SK-N-SH treated with all-trans-retinoic acid at 6 μM for 48 hours (cell line): ENCODE measurements at regions not wholly inside any gene's neighbourhood (a gene's known extent, or its start where the extent isn't known, plus 50 kb on each side); places are given as distances from the start of the nearest gene placed in this dataset.

Experiments used
- ATAC-seq: fragments of 200-7000 bp; cut with Tn5 transposase; 3 replicates; pipeline ENCODE4 v1.9.1; 2020; ENCODE audit warnings: mild to moderate bottlenecking, moderate library complexity
- ARNTL ChIP-seq: fragments of 450-650 bp; formaldehyde crosslinking; IDR thresholded peaks from 2 replicates; pipeline ENCODE4 v1.5.0; 2020; ENCODE audit warnings: low read depth, mild to moderate bottlenecking, moderate library complexity, borderline replicate concordance
- BACH2 ChIP-seq: fragments of 250-450 bp; sonication (Bioruptor Pico); IDR thresholded peaks from 2 replicates; pipeline ENCODE4 v1.9.0; 2021; ENCODE audit warnings: mild to moderate bottlenecking, borderline replicate concordance
- CREB5 ChIP-seq: fragments of 250-450 bp; sonication (Bioruptor Pico); IDR thresholded peaks from 2 replicates; pipeline ENCODE4 v1.5.1; 2020; ENCODE audit warnings: low read depth, mild to moderate bottlenecking, moderate library complexity
- CSDC2 ChIP-seq: fragments of 250-450 bp; sonication (Bioruptor Pico); IDR thresholded peaks from 2 replicates; pipeline ENCODE4 v1.5.0; 2020; ENCODE audit warnings: mild to moderate bottlenecking, moderate library complexity
- CSRNP3 ChIP-seq: fragments of 250-450 bp; sonication (Bioruptor Pico); IDR thresholded peaks from 2 replicates; pipeline ENCODE4 v1.5.1; 2021; ENCODE audit warnings: mild to moderate bottlenecking, moderate library complexity
- ESRRG ChIP-seq: fragments of 250-450 bp; sonication (Bioruptor Pico); IDR thresholded peaks from 2 replicates; pipeline ENCODE4 v1.6.1; 2021; ENCODE audit warnings: mild to moderate bottlenecking
- GLIS3 ChIP-seq: fragments of 250-450 bp; sonication (Bioruptor Pico); IDR thresholded peaks from 2 replicates; pipeline ENCODE4 v1.5.0; 2020; ENCODE audit warnings: mild to moderate bottlenecking, moderate library complexity
- ISL1 ChIP-seq: fragments of 250-450 bp; sonication (Bioruptor Pico); IDR thresholded peaks from 2 replicates; pipeline ENCODE4 v2.1.2; 2022; ENCODE audit warnings: mild to moderate bottlenecking, moderate library complexity
- OSR1 ChIP-seq: fragments of 250-450 bp; sonication (Bioruptor Pico); IDR thresholded peaks from 2 replicates; pipeline ENCODE4 v1.8.0; 2022; ENCODE audit warnings: moderate library complexity, mild to moderate bottlenecking, inconsistent platforms
- PATZ1 ChIP-seq: fragments of 250-450 bp; sonication (Bioruptor Pico); IDR thresholded peaks from 2 replicates; pipeline ENCODE4 v1.8.0; 2020; ENCODE audit warnings: mild to moderate bottlenecking, moderate library complexity, borderline replicate concordance
- POU6F1 ChIP-seq: fragments of 250-450 bp; sonication (Bioruptor Pico); IDR thresholded peaks from 2 replicates; pipeline ENCODE4 v1.8.0; 2021; ENCODE audit warnings: low read depth, mild to moderate bottlenecking, moderate library complexity, borderline replicate concordance
- PPARA ChIP-seq: fragments of 250-450 bp; sonication (Bioruptor Pico); IDR thresholded peaks from 2 replicates; pipeline ENCODE4 v1.5.0; 2020; ENCODE audit warnings: mild to moderate bottlenecking, borderline replicate concordance
- RARB ChIP-seq: fragments of 250-450 bp; sonication (Bioruptor Pico); IDR thresholded peaks from 2 replicates; pipeline ENCODE4 v1.8.0; 2021; ENCODE audit warnings: mild to moderate bottlenecking, moderate library complexity
- SNAI2 ChIP-seq: fragments of 250-450 bp; sonication (Bioruptor Pico); IDR thresholded peaks from 2 replicates; pipeline ENCODE4 v1.5.0; 2020; ENCODE audit warnings: mild to moderate bottlenecking, moderate library complexity
- TCF4 ChIP-seq: fragments of 250-450 bp; sonication (Bioruptor Pico); IDR thresholded peaks from 2 replicates; pipeline ENCODE4 v1.8.0; 2021; ENCODE audit warnings: mild to moderate bottlenecking, moderate library complexity, borderline replicate concordance
- TOX ChIP-seq: fragments of 250-450 bp; sonication (Bioruptor Pico); IDR thresholded peaks from 2 replicates; pipeline ENCODE4 v1.8.0; 2021; ENCODE audit warnings: mild to moderate bottlenecking, moderate library complexity, borderline replicate concordance
- ZC3H10 ChIP-seq: fragments of 250-450 bp; sonication (Bioruptor Pico); IDR thresholded peaks from 2 replicates; pipeline ENCODE4 v1.5.1; 2021; ENCODE audit warnings: mild to moderate bottlenecking, moderate library complexity
- ZFP3 ChIP-seq: fragments of 250-450 bp; sonication (Bioruptor Pico); IDR thresholded peaks from 2 replicates; pipeline ENCODE4 v1.5.0; 2020; ENCODE audit warnings: mild to moderate bottlenecking, moderate library complexity
- ZFP30 ChIP-seq: fragments of 450-650 bp; formaldehyde crosslinking; IDR thresholded peaks from 2 replicates; pipeline ENCODE4 v1.5.0; 2022; ENCODE audit warnings: mild to moderate bottlenecking, moderate library complexity
- ZNF565 ChIP-seq: fragments of 450-650 bp; formaldehyde crosslinking; conservative IDR thresholded peaks from 2 replicates; pipeline ENCODE4 v1.5.0; 2020; ENCODE audit warnings: low read depth, mild to moderate bottlenecking, moderate library complexity
- ZNF70 ChIP-seq: fragments of 450-650 bp; formaldehyde crosslinking; IDR thresholded peaks from 2 replicates; pipeline ENCODE4 v1.5.0; 2020; ENCODE audit warnings: mild to moderate bottlenecking, moderate library complexity
- ZNF8 ChIP-seq: fragments of 450-650 bp; formaldehyde crosslinking; IDR thresholded peaks from 2 replicates; pipeline ENCODE4 v1.5.0; 2020; ENCODE audit warnings: mild to moderate bottlenecking, moderate library complexity

- no peak for ATAC-seq
- no peak for TF ChIP-seq SNAI2 (CRISPR knock-in tag)
- TF ChIP-seq, all 23 proteins: peak for 0
Observed at GRCh38 chr21:27397578-27397977, 430.7 kb upstream of the ADAMTS5 start.

- TF ChIP-seq ZFP3 (CRISPR knock-in tag) = no peak
- TF ChIP-seq ZNF70 (CRISPR knock-in tag) = no peak
- no peak for TF ChIP-seq ESRRG (CRISPR knock-in tag)
- TF ChIP-seq CREB5 (CRISPR knock-in tag) = no peak
- no peak for TF ChIP-seq ZNF8 (CRISPR knock-in tag)
- TF ChIP-seq ARNTL (CRISPR knock-in tag) = no peak
- TF ChIP-seq PPARA (CRISPR knock-in tag) = no peak
- TF ChIP-seq POU6F1 = no peak
- no peak for TF ChIP-seq ZNF565
- no peak for TF ChIP-seq TOX
- no peak for TF ChIP-seq BACH2 (CRISPR knock-in tag)
- TF ChIP-seq GLIS3 = no peak
- TF ChIP-seq RARB (CRISPR knock-in tag) = no peak
- TF ChIP-seq PATZ1 = no peak
- TF ChIP-seq ZC3H10 (CRISPR knock-in tag) = no peak
- no peak for ATAC-seq
Observed at GRCh38 chr21:27393726-27394125, 426.8 kb upstream of the ADAMTS5 start.

DNA sequence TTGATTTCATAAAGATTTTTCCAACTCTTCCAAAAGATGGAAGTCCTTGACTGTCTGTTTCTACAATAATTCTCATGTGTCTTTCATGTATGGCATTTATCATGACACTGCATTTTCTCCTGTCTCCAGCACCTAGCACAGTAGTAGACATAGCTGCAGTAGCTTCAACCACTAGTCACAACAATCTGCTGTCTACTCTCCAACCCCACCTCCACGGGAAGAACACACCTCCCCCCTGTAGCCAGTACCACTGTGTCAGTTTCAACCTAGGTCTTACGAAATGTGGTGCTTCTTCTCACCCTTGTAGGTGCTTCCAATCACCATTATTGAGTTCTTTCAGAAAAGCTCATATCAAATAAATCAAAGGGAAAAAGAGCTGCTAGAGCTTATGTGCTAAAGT is 425.1 kb upstream of the ADAMTS5 start:
- no peak for ATAC-seq
- TF ChIP-seq SNAI2 (CRISPR knock-in tag) (no peak), TOX (no peak), ZC3H10 (CRISPR knock-in tag) (no peak), ARNTL (CRISPR knock-in tag) (no peak), RARB (CRISPR knock-in tag) (no peak), ESRRG (CRISPR knock-in tag) (no peak)

DNA sequence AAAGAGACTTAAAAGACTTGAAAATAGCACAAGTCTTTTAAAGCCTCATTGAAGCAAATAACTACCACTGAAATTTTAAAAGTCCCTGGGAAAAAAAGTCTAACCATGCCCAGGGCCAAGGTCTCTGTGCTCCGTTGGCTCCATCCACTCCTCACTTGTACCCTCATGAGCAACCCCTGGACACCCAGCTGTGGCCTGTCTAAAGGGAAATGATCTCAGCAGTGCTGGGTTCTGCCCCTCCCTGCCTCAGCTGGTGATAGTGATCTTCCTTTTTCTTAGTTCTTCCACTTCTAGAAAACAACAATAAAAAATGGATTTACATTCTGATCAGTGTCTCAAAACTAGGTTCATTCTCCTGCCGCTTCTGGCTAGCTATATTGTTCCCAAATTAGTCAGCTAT is 423.5 kb upstream of the ADAMTS5 start:
- no peak for TF ChIP-seq ZC3H10 (CRISPR knock-in tag)
- no peak for TF ChIP-seq OSR1 (CRISPR knock-in tag)
- TF ChIP-seq PATZ1 = no peak
- TF ChIP-seq ZFP3 (CRISPR knock-in tag) = no peak
- no peak for TF ChIP-seq ARNTL (CRISPR knock-in tag)
- TF ChIP-seq SNAI2 (CRISPR knock-in tag) = no peak
- TF ChIP-seq TOX = no peak
- no peak for TF ChIP-seq ZNF565
- no peak for TF ChIP-seq GLIS3
- TF ChIP-seq CSDC2 (CRISPR knock-in tag) = no peak
- no peak for TF ChIP-seq TCF4
- ATAC-seq = no peak

GRCh38 chr21:27388825-27389224 is 421.9 kb upstream of the ADAMTS5 start:
- ATAC-seq = no peak

More at GRCh38 chr21:27388825-27389224, 421.9 kb upstream of the ADAMTS5 start:
- TF ChIP-seq ISL1 (no peak), ESRRG (CRISPR knock-in tag) (no peak), CREB5 (CRISPR knock-in tag) (no peak), ZFP30 (no peak), ARNTL (CRISPR knock-in tag) (no peak), CSRNP3 (CRISPR knock-in tag) (no peak), ZFP3 (CRISPR knock-in tag) (no peak), BACH2 (CRISPR knock-in tag) (no peak), GLIS3 (no peak), TOX (no peak), TCF4 (no peak)
- TF ChIP-seq, all 23 proteins: peak for 0
